Posterior vena cava (tissue), 2 donors: ENCODE measurements at regions not wholly inside any gene's neighbourhood (a gene's known extent, or its start where the extent isn't known, plus 50 kb on each side); places are given as distances from the start of the nearest gene placed in this dataset.
"Not testable (repeated sequence)": the region's sequence is repeated elsewhere in the genome, so short reads cannot be mapped to it uniquely, and the experiment has no call there.

Experiments
- DNase-seq: peaks from one replicate; pipeline ENCODE4 v3.0.0-alpha.2; 2020; ENCODE audit warnings: low spot score
- intact Hi-C, 2 donors: fragments of 100-400 bp; cut with DNase I; formaldehyde crosslinking; loops; one replicate each; pipeline versions ENCODE4 v1.14.1 to v1.14.2; 2022 to 2023
- donor health status: DM: yes; HTN: yes; CAD: no.
- donor health status: DM: yes; HTN: yes; CAD: no.

- intact Hi-C loops = no loop called here
- DNase-seq = no peak
Measured at GRCh38 chr16:63690961-63691360, 1430.9 kb downstream of the CDH11 start.

GRCh38 chr16:63690267-63690666 lies 1431.6 kb downstream of the CDH11 start:
- intact Hi-C loops = no loop called here
- DNase-seq = no peak

GRCh38 chr16:63689068-63689467 lies 1432.8 kb downstream of the CDH11 start:
- DNase-seq = no peak
- intact Hi-C loops = no loop called here

- intact Hi-C loops = no loop called here
- DNase-seq = no peak
Measured at GRCh38 chr16:63684149-63685101, 1437.4 kb downstream of the CDH11 start.

- intact Hi-C loops = no loop called here
- no peak for DNase-seq
Measured at GRCh38 chr16:63682844-63683243, 1439.0 kb downstream of the CDH11 start.

- intact Hi-C loops = no loop called here
- DNase-seq = no peak
Measured at GRCh38 chr16:63672493-63672892, 1449.4 kb downstream of the CDH11 start.

- intact Hi-C loops = no loop called here
Measured at GRCh38 chr16:63663155-63663554, 1458.7 kb downstream of the CDH11 start.

GRCh38 chr16:63655846-63656245 lies 1466.0 kb downstream of the CDH11 start:
- intact Hi-C loops = no loop called here
- no peak for DNase-seq

More at GRCh38 chr16:63663155-63663554, 1458.7 kb downstream of the CDH11 start:
- DNase-seq = no peak

- no peak for DNase-seq
- intact Hi-C loops = no loop called here
Measured at GRCh38 chr16:63653044-63653839, 1468.6 kb downstream of the CDH11 start.

GRCh38 chr16:63652091-63652490 lies 1469.8 kb downstream of the CDH11 start:
- intact Hi-C loops = no loop called here
- DNase-seq = no peak

- no peak for DNase-seq
- intact Hi-C loops = no loop called here
Measured at GRCh38 chr16:63650550-63650949, 1471.3 kb downstream of the CDH11 start.

GRCh38 chr16:63633706-63634445 lies 1488.0 kb downstream of the CDH11 start:
- DNase-seq, intact Hi-C loops: not testable (repeated sequence)

- no peak for DNase-seq
- intact Hi-C loops = no loop called here
Measured at GRCh38 chr16:63629272-63629671, 1492.6 kb downstream of the CDH11 start.

GRCh38 chr16:63628812-63629211 lies 1493.1 kb downstream of the CDH11 start:
- intact Hi-C loops = no loop called here
- no peak for DNase-seq

- intact Hi-C loops = no loop called here
Measured at GRCh38 chr16:63625126-63625525, 1496.7 kb downstream of the CDH11 start.

GRCh38 chr16:63623551-63624039 lies 1498.3 kb downstream of the CDH11 start:
- intact Hi-C loops = no loop called here
- no peak for DNase-seq

More at GRCh38 chr16:63625126-63625525, 1496.7 kb downstream of the CDH11 start:
- no peak for DNase-seq

- DNase-seq = no peak
- intact Hi-C loops = no loop called here
Measured at GRCh38 chr16:63618896-63619485, 1502.9 kb downstream of the CDH11 start.

- DNase-seq = no peak
- intact Hi-C loops = no loop called here
Measured at GRCh38 chr16:63617990-63618763, 1503.7 kb downstream of the CDH11 start.
